Heart right ventricle (tissue), 16 donors: ENCODE measurements at regions not wholly inside any gene's neighbourhood (a gene's known extent, or its start where the extent isn't known, plus 50 kb on each side); places are given as distances from the start of the nearest gene placed in this dataset.

Experiments
- ATAC-seq, 8 donors: fragments of 200-7000 bp; cut with Tn5 transposase; one replicate each; pipeline ENCODE4 v1.9.1; 2020; ENCODE audit warnings: mild to moderate bottlenecking in 8 of 8, moderate library complexity in 8 of 8, moderate number of reproducible peaks in 1 of 8
- DNase-seq, 2 donors: peaks; one replicate each; pipeline ENCODE4 v3.0.0-alpha.2; 2020
- H3K27ac ChIP-seq, 10 donors: fragments of 200-600 bp; sonication (generic) in 2 of 10; one replicate each; pipeline versions ENCODE4 v1.5.0 to v1.8.0; 2020 to 2022; ENCODE audit warnings: mild to moderate bottlenecking in 3 of 10
- H3K27me3 ChIP-seq, 7 donors: fragments of 200-600 bp; one replicate each; pipeline ENCODE4 v1.8.0; 2021 to 2022; ENCODE audit warnings: mild to moderate bottlenecking in 2 of 7
- H3K36me3 ChIP-seq, 9 donors: fragments of 200-600 bp; sonication (generic) in 1 of 9; one replicate each; pipeline versions ENCODE4 v1.5.0 to v1.8.0; 2020 to 2022; ENCODE audit warnings: mild to moderate bottlenecking in 2 of 9
- H3K4me1 ChIP-seq, 9 donors: fragments of 200-600 bp; sonication (generic) in 1 of 9; one replicate each; pipeline versions ENCODE4 v1.5.0 to v1.8.0; 2020 to 2022; ENCODE audit warnings: mild to moderate bottlenecking in 4 of 9
- H3K4me3 ChIP-seq, 10 donors: fragments of 200-600 bp; sonication (generic) in 2 of 10; one replicate each; pipeline versions ENCODE4 v1.5.0 to v1.8.0; 2020 to 2022; ENCODE audit warnings: mild to moderate bottlenecking in 7 of 10, moderate library complexity in 2 of 10
- H3K9me3 ChIP-seq, 11 donors: fragments of 200-600 bp in 10 of 11; sonication (generic) in 2 of 11; one replicate each; pipeline versions ENCODE4 v1.5.0 to v1.8.0; 2013 to 2022; ENCODE audit warnings: mild to moderate bottlenecking in 2 of 11, control low read depth in 1 of 11, moderate library complexity in 1 of 11
- WGBS, 2 donors: extraction: QIAGEN DNeasy Blood & Tissue Kit; methylation state at CpG; one replicate each; pipeline ENCODE4 v1.1.7; 2013; ENCODE audit warnings: inconsistent platforms in 1 of 2; 5-methylcytosine and 5-hydroxymethylcytosine counted together
- intact Hi-C, 10 donors: fragments of 100-400 bp; cut with DNase I; formaldehyde crosslinking; loops; one replicate each; pipeline versions ENCODE4 v1.11.1 to v1.14.2; 2022
- TF ChIP-seq, protein P1 (sequence below), 9 donors: fragments of 200-600 bp; sonication (generic) in 2 of 9; IDR thresholded peaks; one replicate each; pipeline versions ENCODE4 v1.5.0 to v1.8.0; 2021 to 2022; ENCODE audit warnings: antibody characterized with exemption in 9 of 9, mild to moderate bottlenecking in 5 of 9, moderate library complexity in 1 of 9
- donor health status: Arrhythmogenic right ventricular cardiomyopathy.
- donor health status: ischemic (EF 13 %, LVEDD 7.1; RV severe dilation, severe dysfunction).
- donor health status: healthy with polysubstance abuse.
- donor health status: DM: no; HTN: yes; CAD: no.
- donor health status: DM: no; HTN: no; CAD: no.
- donor health status: ischemic (EF 25% LVEDD 6.9; RV normal size, moderate dysfunction).
- donor health status: ischemic (EF 25% LVEDD 5.7; RV mildly dilated, moderate dysfunction).
- donor health status: healthy.
- donor health status: DM: yes; HTN: yes; CAD: no.
- donor health status: Ischemic cardiomyopathy.
- donor health status: ischemic (EF 35%, LVEDD 5.7; RV mildly dilated, moderate dysfunction).
- donor health status: nonischemic (EF 11% LVEDD 7.7; RV severe dilation, severe dysfunction).
- donor health status: DM: yes; HTN: yes; CAD: no.
- donor health status: PGD.
- donor health status: ischemic (EF 29% LVEDD 5.4; RV normal size, mild dysfunction).
- donor health status: nonischemic (EF 23%, LVEDD 6.1; RV moderate dilation, normal function).

GRCh38 chrX:10102046-10102704 lies 54.6 kb upstream of the CLCN4 start:
- H3K27me3 ChIP-seq = no peaks in the 10 kb centered on the region
- no peak overlapping the region for H3K27ac ChIP-seq
- no peak for ATAC-seq
- WGBS, 2 donors = 91 to 92% methylated on average over 14 of the region's 14 CpGs
- intact Hi-C loops = no loop called here
- peaks cover 0 to 29% (median 5%) of the 10 kb centered on the region in 9 donors for H3K36me3 ChIP-seq
- H3K4me3 ChIP-seq = no peak overlapping the region
- DNase-seq = no peak
- TF ChIP-seq, protein P1, sequence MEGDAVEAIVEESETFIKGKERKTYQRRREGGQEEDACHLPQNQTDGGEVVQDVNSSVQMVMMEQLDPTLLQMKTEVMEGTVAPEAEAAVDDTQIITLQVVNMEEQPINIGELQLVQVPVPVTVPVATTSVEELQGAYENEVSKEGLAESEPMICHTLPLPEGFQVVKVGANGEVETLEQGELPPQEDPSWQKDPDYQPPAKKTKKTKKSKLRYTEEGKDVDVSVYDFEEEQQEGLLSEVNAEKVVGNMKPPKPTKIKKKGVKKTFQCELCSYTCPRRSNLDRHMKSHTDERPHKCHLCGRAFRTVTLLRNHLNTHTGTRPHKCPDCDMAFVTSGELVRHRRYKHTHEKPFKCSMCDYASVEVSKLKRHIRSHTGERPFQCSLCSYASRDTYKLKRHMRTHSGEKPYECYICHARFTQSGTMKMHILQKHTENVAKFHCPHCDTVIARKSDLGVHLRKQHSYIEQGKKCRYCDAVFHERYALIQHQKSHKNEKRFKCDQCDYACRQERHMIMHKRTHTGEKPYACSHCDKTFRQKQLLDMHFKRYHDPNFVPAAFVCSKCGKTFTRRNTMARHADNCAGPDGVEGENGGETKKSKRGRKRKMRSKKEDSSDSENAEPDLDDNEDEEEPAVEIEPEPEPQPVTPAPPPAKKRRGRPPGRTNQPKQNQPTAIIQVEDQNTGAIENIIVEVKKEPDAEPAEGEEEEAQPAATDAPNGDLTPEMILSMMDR (IDR thresholded peaks at IDR 0.05) = no peak
- peaks cover 0 to 46% (median 24%) of the 10 kb centered on the region in 9 donors for H3K4me1 ChIP-seq
- no peaks in the 10 kb centered on the region for H3K9me3 ChIP-seq

DNA sequence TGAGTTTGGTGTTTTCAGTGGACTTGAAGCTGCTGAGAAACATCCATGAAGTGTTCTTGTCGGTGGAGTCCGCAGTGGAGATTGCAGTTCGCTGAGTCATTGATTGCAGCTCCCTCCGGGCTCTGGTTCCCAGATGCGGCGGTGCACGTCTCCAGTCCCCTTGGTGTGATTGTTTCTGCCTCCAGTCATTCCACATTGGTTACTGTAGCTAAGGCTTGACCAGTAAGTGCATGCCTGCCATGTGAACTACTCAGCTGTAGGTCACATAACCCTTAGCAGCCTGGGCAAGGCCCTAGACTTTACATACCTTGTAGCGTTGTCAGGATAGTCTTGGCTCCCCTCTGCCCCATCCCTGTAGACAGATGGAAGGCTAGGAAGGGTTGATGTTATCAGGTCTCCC lies 53.8 kb upstream of the CLCN4 start:
- Histone ChIP-seq H3K36me3 (peaks cover 0 to 29% (median 5%) of the 10 kb centered on the region in 9 donors), H3K9me3 (no peaks in the 10 kb centered on the region), H3K4me1 (peaks cover 0 to 49% (median 20%) of the 10 kb centered on the region in 9 donors), H3K4me3 (no peak overlapping the region), H3K27me3 (no peaks in the 10 kb centered on the region), H3K27ac (no peak overlapping the region)
- TF ChIP-seq, protein P1 (IDR thresholded peaks at IDR 0.05) = no peak
- 88 to 92% methylated on average over 8 of the region's 8 CpGs for WGBS, 2 donors
- intact Hi-C loops = no loop called here
- no peak for ATAC-seq
- DNase-seq = no peak

DNA sequence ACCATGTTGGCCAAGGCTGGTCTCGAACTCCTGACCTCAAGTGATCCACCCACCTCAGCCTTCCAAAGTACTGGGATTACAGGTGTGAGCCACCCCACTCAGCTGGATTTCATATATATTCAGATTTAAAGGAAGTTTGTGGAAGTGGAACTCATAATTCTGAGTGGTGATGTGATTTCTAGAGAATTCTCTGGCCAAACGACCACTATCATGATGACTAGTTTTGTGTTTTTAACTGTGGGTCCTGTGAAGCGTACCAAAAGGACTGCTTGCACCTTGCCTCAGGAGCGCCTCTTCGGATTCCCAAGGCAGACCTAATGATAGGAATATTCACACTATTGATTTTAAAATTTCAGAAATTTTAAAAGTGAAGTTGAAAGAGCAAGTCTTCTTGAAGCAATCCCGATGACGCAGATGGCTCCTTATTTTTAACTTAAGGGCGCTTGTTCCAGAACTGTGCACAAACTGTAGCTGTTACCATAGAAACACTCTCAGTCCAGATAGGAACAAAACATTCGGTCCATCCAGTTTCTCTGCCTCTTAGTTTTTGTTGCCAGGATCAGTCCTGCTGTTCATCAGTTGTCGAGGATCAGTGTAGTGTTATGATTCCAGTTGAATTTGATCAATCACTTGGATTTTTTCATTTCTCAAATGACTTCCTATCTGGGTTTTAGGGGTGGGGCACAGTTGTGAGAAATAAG lies 51.7 kb upstream of the CLCN4 start:
- Histone ChIP-seq H3K9me3 (no peaks in the 10 kb centered on the region), H3K4me1 (peaks cover 0 to 49% (median 21%) of the 10 kb centered on the region in 9 donors), H3K27me3 (no peaks in the 10 kb centered on the region), H3K27ac (peak overlapping the region in 7 of 10 donors; percentile 9 to 60 (median 35)), H3K4me3 (no peak overlapping the region), H3K36me3 (peaks cover 0 to 25% (median 5%) of the 10 kb centered on the region in 9 donors)
- intact Hi-C loops = loop anchor here in 1 of 10 donors (5.0 kb wide), 1 partner anchor 88 kb away; no protein-coding TSS in a partner anchor
- TF ChIP-seq, protein P1 (IDR thresholded peaks at IDR 0.05) = no peak
- ATAC-seq (peak in 7 of 8 donors; percentile 40 to 80 (median 60)), DNase-seq (no peak)
- WGBS, 2 donors = 54 to 57% methylated on average over 10 of the region's 10 CpGs

- Histone ChIP-seq H3K4me1 (peaks cover 0 to 62% (median 36%) of the 10 kb centered on the region in 9 donors), H3K27ac (peak overlapping the region in 5 of 10 donors; percentile 10 to 48 (median 23)), H3K36me3 (peaks cover 0 to 17% (median 0%) of the 10 kb centered on the region in 9 donors), H3K4me3 (no peak overlapping the region), H3K27me3 (no peaks in the 10 kb centered on the region), H3K9me3 (no peaks in the 10 kb centered on the region)
- DNase-seq (no peak), ATAC-seq (no peak)
- 56 to 57% methylated on average over 10 of the region's 10 CpGs for WGBS, 2 donors
- intact Hi-C loops = loop anchor here in 2 of 10 donors (2.0 to 5.0 kb wide), 2 partner anchors 54 to 90 kb away; no protein-coding TSS in a partner anchor
- TF ChIP-seq, protein P1 (IDR thresholded peaks at IDR 0.05) = no peak
Observed at GRCh38 chrX:10106806-10107205, 50.0 kb upstream of the CLCN4 start.
